NCI-H2081 treated with DMSO at 0.1 percent for 48 hours (cell line): ENCODE measurements at regions not wholly inside any gene's neighbourhood (a gene's known extent, or its start where the extent isn't known, plus 50 kb on each side); places are given as distances from the start of the nearest gene placed in this dataset.
A peak's percentile ranks its signal among the peaks of the same experiment; 100 is the strongest.
"Not testable (repeated sequence)": the region's sequence is repeated elsewhere in the genome, so short reads cannot be mapped to it uniquely, and the experiment has no call there.

Experiments
- DNase-seq: peaks from one replicate; lab custom pipeline; 2025; lab: John Stamatoyannopoulos, UW

DNA sequence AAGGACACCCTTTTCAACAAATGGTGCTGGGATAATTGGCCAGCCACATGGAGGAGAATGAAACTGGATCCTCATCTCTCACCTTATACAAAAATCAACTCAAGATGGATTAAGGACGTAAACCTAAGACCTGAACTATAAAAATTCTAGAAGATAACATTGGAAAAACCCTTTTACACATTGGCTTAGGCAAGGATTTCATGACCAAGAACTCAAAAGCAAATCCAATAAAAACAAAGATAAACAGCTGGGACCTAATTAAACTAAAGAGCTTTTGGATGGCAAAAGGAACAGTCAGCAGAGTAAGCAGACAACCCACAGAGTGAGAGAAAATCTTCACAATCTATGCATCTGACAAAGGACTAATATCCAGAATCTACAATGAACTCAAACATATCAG, 96.9 kb upstream of the BNIP2 start:
- not testable (repeated sequence) for DNase-seq

DNA sequence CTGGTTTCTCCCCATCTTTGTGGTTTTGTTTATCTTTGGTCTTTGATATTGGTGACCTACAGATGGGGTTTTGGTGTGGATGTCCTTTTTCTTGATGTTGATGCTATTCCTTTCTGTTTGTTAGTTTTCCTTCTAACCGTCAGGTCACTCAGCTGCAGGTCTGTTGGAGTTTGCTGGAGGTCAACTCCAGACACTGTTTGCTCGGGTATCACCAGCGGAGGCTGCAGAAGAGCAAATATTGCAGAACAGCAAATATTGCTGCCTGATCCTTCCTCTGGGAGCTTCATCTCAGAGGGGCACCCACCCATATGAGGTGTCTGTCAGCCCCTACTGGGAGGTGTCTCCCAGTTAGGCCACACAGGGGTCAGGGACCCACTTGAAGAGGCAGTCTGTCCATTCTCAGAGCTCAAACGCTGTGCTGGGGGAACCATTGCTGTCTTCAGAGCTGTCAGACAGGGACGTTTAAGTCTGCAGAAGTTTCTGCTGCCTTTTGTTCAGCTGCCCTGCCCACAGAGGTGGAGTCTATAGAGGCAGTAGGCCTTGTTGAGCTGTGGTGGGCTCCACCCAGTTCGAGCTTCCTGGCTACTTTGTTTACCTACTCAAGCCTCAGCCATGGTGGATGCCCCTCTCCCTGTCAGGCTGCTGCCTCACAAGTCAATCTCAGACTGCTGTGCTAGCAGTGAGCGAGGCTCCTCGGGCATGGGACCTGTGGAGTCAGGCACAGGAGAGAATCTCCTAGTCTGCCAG, 94.8 kb upstream of the BNIP2 start:
- not testable (repeated sequence) for DNase-seq

GRCh38 chr15:59779110-59779509, 90.0 kb upstream of the BNIP2 start:
- DNase-seq = no peak

DNA sequence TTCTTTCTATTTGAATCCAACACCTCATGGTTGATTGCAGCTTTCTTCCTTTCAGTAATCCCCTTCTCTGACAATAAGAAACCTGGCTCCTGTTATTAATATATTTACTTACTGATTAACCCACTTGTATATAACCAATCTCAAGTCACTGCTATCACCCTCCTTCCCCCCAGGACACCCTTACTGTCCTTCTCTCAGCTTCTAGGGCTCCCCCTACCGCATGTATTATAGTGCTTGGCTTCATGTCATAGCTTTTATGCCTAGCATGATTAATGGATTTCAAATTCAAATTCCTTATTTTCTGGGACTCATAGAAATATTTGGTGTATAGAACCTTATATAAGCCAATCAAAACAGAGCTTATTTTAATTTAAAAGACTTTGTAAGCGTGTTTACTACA, 75.7 kb upstream of the BNIP2 start:
- no peak for DNase-seq

DNA sequence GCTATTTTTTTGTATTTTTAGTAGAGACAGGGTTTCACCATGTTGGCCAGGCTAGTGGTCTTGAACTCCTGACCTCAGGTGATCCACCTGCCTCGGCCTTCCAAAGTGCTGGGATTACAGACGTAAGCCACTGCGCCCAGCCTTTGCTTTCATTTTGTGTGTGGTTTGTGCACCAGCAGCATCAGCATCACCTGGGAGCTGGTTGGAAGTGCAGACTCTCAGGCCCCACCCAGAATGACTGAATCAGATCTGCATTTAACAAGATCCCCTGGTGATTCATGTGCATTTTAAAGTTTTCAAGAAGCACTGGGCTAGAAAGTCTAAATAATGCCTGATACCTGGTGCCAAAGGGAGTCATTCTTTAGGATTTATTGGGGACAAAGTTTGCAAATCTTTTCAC, 73.4 kb upstream of the BNIP2 start:
- DNase-seq = no peak

DNA sequence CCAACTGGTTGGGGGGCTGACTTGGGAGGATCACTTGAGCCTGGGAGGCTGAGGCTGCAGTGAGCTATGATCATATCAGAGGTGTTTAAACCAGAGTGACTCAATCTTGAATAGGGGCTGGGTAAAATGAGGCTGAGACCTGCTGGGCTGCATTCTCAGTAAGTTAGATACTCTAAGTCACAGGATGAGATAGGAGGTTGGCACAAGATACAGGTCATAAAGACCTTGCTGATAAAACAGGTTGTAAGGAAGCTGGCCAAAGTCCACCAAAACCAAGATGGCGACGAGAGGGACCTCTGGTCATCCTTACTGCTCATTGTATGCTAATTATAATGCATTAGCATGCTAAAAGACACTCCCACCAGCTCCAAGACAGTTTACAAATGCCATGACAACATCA, 71.1 kb upstream of the BNIP2 start:
- not testable (repeated sequence) for DNase-seq

DNA sequence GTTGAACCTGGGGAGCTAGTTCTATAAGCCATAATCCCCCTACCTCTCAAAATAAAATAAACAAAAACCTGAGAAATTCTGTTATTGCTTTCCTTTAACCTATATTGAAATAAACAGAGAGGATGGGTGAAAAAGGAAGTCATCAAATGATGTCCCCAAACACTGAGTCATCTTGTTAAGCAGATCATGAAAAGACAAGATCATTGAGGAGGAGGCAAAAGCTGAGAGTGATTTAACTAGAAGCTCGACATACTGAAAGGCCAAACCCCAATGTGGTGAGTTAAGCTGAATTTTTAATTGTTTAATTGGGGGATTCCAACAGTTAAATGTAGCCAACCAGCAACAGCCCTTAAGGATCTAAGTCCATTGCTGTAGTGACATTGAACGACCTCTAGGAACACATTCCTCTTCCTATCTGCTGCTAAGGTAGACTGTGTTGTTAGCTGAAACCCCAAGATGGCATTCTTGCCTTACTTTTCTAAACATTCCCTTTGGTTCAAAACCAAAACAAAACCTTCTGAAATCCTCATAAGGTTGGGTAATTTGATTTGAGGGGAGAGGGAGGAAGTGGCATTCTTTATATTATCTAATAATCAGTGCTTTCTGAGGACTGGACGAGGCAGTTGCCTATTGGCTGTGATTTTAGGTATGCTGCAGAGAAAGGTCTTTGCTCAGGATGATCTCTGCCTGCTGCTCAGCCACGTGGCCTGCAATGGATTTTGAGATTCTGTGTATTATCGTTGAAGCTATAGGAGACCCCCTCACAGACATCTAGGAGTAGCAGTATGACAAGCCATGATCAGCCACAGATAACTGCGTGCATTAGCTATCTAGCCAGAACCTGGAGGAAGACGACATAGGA, 62.7 kb upstream of the BNIP2 start:
- no peak for DNase-seq

DNA sequence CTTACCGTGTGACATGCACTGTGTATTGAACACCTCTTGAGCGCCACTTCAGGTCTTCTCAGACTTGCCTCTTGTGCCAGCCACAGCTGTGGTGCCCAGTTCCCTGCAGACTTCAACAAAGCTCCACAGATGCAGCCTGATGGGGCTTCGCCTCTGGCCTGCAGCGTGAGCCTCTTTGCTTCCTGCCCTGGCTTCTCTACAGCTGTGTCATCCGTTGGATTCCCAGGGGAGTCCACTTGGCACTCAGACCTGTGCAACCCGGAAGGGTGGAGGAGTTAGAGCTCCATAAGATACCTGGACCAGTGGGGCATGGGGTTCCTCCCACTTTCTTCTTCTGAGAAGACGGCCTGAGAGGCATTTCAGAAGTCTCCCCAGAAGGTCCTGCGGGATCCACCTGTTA, 57.7 kb upstream of the BNIP2 start:
- no peak for DNase-seq

GRCh38 chr15:59741274-59741906, 52.3 kb upstream of the BNIP2 start:
- DNase-seq = peak; percentile 61

DNA sequence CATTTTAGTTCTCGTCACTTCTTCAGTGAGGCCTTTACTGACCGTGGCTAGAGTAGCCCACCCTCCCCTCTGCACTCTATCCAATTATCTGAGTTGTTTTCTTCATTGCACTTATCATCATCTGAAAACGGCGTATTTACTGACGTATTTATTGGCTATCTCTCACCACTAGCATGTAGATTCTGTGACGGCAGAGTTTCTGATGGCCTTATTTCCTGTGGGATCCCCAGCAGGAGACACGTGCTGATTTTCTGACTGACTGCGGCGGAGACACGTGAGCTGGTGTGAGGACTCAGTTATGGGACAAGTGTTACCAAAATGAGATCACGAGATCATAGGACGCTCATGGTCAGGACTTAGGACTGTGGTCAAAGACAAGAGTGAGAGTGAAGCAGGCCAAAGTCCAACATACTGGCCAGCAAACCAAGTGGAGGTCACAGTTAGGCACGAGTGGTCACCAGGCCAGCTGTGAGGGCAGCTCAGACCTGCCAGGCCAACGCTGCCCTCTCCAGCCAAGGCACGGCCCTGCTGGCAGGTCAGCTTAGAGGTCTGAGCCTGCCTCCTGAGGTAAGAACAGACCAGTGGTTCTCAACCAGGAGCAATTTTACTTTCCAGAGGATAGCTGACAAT, 50.6 kb upstream of the BNIP2 start:
- no peak for DNase-seq
